CD4-positive, alpha-beta T cell treated with Interleukin-6 at 100 ng/mL for 8 hours (primary cell): ENCODE measurements at regions not wholly inside any gene's neighbourhood (a gene's known extent, or its start where the extent isn't known, plus 50 kb on each side); places are given as distances from the start of the nearest gene placed in this dataset.

Source experiments
- DNase-seq: peaks from one replicate; pipeline ENCODE4 v3.0.0-alpha.2; 2020; ENCODE audit warnings: mixed read lengths, low spot score

DNA sequence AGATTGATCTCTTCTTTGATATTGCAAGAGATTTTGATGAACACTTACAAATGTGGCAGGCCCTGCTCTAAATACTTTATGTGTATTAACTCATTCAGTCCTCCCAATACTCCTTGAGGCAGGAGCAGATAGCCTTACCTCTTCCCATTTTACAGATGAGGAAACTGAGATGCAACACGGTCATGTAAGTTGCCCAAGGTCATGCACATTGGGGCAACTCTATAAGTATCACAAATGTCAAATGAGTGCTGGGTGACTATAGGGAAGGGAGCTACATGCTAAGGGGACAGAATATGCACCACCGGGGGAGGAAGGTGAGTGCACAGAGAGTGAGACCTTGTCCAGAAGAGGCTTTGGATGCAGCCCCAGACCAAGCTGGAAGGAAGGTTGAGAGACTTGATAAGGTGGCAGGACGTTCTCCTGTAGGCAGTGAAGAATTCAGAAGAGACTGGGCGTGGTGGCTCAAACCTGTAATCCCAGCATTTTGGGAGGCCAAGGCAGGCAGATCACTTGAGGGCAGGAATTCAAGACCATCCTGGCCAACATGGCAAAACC, 132.3 kb upstream of the PWP1 start:
- DNase-seq: no peak

DNA sequence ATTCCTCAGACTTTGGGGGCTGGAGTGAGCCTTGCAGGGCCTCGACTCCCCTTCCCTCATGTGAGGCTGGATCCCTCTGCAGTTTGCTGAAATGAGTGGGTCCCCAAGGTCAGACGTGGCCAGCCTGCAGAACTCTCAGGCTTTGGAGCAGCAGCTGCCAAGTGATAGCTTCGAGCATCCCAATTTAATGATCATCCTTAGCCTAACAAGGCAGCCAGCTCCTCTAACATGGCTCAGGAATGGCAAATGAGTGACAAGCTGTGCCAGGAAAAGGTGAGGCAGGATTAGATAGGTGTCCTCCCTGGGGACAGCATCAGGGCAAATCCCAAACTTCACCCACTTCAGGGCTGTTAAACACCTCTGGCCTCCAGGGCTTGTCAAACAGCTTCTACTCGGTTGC, 130.7 kb upstream of the PWP1 start:
- DNase-seq: no peak

DNA sequence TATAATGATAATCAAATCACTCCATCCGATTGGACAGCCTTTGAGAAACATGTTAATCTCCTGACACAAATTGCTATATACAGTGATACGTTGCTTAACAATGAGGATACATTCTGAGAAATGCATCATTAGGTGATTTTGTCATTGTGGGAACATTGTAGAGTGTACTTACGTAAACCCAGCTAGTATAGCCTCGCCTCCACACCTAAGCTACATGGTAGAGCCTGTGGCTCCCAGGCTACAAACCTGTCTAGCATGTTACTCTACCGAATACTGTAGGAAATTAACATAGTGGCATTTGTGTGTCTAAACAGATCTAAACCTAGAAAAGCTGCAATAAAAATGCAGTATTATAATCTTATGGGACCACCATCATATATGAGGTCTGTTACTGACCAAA, 128.6 kb upstream of the PWP1 start:
- DNase-seq: no peak

DNA sequence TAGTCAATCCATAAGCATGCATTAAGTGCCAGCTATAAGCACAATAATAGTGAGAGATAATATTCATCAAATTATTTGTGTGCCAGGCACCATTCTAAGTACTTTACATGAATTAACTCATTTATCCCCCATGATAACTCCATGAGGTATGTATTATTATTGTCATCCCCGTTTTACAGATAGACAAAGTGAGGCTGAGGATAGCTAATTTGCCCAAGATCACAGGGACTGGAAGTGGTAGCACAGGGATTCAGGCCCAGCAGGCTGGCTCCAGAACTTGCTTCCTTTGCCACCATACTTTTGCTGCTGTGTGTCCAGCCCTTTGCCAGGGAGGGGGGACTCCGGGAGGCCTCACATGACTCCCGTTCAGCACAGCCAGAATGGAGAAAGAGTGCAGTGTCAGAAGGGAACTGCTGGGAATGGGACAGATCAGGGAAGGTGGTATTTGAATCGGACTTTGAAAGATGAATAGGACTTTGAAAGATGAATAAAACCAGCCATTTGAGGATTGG, 128.0 kb upstream of the PWP1 start:
- DNase-seq: no peak

DNA sequence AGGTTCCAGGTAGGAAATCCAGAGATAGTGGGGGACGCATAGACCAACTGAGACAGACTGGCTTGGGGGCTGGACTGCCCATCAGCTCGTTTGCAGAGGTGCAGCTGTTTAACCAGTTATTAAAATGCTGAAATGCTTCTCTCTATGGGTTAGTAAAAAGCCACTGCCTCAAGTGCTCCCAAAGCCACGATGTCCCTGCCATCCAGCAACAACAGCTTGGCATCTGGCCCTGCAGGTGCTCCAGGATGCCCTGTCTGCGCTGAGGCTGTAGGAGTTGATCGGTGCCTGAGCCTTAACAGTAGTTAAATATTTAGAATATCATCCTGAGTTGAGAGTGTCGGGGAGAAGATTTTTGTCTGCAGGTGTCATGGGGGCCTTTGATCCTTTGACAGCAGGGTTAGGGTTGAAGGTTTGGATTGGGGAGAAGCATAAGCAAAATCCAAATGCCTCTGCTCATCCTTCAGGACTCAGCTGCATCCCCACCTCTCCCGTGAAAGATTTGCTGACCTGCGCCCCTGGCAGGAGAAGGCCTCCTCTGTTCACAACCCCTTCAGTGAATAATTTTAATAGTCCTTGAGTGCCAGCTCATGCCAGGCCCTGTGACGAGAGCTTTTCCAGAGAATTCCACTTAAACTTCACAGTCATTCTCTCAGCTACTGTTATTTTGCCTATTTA, 127.3 kb upstream of the PWP1 start:
- no peak for DNase-seq

DNA sequence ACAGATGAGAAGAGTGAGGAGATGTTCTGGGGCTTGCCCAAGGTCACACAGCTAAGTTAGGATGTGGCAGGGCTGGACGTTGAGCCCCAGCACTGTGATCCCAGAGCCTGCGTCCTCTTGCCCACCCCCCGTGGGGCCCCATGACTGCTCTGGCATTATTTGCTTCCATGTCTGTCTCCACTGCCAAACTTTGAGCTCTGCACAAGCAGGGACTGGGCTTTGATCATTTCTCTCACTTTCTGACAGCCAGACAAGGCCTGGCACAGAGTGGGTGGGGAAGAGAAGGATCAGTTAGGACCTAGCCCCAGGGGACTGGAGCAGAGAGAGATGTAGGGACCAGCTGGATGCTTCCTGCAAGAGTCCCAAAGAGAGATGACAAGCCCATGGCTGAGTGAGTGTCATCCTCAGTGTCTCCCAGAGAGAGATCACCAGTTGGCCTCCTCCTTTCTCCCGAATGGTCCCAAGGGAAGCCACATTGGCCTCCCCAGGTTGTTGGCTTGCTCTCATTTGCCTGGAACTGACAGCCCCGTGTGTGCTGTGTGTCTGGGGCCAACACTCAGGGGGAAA, 126.7 kb upstream of the PWP1 start:
- DNase-seq: no peak

DNA sequence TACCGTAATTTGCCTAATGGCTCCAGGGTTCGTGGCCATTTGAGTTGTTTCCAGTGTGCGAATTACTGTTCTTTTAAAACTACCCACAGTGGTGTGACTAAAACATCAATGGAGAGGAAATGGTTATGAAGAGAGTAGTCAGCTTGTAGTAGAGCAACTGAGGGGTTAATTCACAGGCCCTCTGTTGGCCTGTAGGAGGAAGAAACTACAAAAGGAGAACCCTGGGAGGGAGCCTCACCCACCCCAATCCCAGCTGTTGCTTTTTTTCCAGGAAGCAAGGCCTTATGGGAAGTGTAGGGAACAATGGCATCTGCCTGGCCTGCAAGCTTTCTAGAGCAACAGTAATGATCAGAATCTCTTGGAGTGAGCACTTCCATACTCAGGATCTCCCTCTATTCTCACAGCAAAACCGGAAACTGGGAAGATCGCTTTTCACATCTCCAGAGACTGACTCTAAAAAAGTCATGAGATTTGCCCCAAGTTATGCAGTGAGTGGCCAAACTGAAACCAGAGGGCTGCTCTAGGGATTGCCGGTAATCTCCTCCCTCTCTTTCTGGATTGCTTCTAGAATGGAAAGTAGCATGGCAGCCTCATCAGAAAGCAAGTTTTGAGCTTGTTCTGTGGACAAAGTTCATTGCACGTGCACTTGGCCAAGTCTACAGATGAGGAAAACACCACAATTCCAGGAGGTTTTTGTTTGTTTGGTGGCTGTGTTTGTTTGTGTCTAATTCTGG, 125.3 kb upstream of the PWP1 start:
- DNase-seq: no peak

DNA sequence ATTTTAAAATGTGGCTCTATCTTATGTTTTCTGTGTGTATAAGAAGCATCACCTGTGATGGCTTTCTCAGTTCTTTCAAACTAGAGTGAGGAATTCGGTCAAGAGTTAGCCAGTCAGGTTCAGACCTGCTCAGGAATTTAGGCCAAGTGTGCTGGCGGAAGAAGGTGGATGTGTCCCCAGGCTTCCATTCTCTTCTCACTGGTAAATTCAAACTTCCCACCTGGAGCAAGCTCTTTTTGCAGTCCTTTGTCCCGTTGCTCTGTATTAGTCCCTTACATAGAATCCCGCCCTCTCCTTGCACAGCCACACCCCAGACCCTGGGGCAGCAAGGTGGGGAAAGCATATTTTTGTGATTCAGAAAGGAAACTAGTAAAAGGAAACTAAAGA, 124.7 kb upstream of the PWP1 start:
- DNase-seq: no peak

DNA sequence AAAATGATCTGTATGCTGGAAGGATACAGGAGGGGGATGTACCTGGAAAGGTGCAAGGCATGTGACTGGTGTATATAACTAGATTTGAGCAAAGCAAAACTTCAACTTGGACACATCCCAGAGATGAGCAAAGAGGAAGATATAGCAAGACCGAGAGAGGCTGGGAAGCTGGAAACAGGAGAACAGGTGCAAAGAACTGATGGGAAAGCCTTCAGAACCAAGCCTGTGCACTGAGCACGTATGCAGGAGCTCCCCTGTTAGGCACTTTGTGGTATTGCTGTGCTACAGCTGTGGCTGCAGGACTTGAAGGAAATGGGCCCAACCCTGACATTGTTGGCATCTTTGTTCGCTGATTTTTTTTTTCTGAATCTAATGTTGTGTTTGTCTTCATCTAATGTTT, 120.7 kb upstream of the PWP1 start:
- DNase-seq: no peak

DNA sequence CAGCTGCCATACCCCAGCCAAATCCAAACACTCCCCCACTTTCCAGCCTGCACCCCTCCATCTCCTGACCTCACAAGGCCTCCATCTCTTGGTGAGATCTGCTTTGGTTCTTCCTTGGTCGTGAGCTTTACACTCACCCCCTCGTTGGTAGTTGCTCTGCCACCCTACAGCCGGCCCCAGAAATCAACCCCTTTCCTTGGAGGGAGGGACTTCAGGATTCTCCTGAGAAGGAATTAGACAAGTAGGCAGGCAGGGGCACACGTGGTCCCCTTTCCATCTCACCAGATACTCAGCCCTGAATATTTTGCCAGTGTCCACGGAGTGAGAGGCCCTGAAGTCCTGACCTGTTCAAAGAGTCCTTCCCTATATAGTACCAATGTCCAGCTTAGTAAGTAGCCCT, 120.0 kb upstream of the PWP1 start:
- no peak for DNase-seq

DNA sequence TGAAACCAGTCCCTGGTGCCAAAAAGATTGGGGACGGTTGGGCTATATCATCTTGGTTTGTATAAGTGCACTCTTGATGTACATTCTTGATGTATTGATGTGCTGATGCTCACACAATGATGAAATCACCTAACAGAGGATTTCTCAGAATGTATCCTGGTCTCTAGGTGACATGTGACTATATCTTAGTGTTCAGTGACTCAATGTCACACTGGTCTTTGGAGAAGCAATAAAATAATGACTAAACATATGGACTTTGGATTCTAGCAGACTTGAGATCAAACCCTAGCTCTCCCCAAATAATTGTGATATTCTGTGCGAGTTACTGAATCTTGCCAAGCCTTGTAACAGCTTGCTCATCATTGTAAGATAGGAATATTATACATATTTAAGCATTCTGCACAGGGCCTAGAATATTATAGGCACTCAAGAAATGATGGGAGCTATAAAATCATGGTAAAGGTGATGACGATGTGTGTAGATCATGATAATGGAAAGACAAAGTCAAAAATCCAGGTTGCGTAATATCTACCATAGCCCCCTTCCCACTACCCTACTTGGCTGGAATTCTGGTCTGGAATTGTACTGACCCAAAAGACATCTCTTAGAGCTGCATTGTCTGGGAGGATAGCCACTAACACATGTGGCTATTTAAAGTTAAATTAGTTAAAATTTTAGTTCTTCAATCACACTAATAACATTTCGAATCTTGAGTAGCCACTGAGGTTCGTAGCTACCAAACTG, 117.6 kb upstream of the PWP1 start:
- DNase-seq: no peak

DNA sequence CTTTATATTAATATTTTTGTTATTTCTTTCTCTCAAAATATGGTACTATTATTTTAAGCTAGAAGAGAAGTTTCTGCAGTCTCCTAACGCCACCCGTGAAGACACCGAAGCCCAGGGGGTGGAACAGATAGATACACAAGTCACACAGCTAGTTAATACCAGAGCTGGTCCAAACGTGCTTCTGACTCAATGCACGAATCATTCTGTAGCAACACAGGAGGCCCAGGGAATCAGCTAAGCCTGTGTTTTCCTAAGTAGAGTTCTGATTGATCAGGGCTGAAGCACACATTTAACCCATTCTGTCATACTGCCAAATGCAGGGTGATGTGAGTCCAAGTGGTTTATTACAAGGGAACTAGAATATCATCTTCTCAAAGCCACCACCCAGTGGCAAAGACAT, 116.9 kb upstream of the PWP1 start:
- DNase-seq: no peak

DNA sequence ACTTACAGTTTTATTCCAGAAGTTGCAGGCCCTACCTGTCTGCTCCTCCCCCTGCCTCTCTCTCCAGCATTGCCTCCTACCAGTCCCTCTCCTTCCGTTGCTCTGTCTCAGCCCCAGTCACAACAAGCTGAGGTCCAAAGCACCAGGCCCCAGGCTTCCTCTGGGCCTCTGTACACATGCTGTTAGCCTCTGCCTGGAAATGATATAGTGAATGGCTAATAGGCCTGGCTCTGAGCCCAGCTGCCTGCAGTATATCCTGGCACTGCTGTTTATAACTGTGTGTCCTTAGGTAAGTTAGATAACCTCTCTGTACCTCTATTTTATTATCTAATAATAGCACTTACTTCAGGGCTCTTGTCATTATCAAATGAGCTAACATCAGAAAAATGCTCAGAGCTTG, 114.9 kb upstream of the PWP1 start:
- DNase-seq: no peak

DNA sequence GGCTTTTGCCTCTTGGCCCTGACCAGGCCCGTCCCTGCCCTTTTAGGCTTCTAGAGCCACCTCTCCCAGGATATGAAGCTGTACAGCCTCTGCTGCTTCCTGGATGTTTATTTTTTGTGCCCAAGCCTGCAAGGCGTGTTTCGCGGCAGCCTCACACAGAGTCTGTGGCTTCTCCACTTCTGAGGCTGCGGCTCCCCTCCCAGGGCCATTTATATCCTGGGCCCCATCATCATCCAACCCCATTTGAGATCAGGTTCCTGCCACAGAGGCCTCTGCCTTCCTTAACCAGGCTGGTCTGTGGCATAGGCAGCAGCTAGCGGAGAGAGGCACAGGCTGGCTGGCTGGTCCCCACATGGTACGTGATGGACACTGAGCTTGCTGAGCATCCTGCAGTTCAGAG, 114.1 kb upstream of the PWP1 start:
- DNase-seq: no peak

DNA sequence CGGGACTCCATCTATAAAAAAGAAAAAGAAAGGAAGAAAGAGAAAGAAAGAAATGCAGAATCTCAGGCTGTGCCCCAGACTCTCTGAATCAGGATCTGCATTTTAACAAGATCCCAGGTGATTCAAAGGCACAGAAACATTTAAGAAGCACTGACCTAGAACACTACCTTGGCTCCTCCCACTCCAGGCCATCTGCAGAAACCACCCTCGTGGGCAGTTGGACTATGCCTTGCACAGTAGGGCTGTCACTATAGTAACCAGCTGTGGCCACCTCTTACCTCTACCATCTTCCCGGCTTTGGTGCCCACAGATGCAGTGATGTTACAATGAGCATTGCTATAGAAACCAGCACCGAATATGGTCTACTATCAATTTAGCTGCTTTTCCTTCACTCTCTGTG, 110.9 kb upstream of the PWP1 start:
- no peak for DNase-seq

DNA sequence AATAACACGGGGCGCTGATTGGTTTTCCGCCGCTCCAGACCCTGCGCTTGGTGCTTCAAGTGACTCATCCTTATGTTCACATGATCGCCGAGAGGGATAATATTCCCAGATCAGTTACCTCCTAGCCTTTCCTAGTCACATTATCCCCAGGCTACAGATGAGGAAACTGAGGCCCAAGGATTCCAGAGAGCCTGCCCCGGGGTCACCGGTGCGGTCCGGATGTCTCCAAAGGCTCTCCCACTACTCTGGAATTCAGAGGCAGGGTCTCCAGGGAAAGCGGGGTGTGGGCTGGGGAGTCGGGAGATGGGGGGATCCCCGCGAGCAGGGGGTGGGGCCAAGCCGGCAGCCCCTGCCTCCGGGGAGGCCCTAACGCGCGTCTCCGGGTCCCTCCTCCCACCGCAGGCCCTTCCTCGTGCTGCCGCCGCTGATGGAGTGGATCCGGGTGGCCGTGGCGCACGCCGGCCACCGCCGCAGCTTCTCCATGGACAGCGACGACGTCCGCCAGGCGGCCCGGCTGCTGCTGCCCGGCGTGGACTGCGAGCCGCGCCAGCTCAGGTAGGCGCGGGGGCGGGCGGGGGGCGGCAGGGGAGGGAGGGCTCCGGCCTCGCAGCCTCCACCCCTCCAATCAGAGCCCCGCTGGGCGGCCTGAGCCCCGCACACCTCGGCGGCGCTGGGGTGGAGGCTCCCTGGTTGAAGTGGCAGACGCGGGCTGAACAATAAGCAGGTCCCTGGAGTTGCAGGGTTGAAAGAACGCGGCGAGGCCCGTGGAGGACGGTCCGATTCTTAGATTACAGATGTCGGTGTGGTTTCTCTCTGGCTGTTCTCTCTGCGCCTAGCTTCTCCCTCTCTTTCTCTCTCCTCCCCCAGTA, 104.6 kb upstream of the PWP1 start:
- DNase-seq: no peak

DNA sequence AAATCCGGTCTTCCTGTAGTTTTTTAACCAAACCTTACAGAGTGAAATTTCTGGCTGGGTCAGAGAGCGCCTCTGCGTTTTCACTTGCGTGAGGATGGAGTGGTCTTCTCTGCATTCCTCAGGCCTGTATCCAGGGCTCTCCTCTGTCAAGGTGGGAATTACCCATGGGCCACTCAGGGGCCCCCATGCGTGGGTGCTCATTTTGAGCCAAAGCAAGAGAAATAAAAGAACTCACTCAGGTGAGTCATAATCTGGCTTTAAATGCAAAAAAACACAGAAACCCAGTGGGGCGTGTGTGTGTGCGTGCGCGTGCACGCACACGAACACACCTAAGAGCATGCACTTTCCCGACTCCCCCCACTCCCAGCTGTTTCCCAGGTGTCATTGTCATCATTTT, 104.0 kb upstream of the PWP1 start:
- no peak for DNase-seq

DNA sequence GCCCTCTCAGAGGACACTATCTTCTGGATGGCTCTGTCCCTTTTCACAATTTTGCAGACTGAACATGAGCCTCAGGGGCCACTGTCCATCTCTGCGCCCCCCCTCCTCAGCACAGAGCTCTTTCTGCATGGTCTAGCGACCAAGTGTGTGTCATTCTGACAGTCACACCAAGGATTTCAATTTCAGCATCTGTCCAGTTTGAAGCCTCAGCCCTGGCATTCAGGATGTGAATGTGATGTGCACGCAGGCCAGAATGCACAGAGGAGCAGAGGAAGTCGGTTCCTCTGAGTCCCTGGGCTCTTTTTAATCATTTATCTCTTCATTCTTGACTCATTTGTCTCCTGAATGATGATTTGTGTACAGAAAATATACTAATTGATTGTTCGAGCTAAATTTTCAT, 102.0 kb upstream of the PWP1 start:
- no peak for DNase-seq

DNA sequence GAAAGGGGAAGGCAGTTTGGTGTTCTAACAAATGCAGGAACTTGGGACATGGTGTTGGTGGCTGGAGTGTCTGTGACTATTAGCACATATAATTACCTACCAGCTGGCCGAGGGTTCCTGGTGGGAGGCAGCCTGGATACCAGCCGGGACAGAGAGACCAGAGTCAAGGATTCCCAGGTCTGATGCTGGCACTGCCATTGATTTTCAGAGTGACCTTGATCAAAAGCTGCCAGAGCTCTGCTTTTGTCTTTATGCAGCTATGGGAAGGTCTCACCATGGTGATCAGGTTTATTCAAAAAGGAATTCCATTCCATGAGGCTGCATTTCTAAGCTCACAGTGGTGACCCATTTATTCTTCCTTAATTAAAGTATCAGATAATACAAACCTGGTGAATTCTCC, 101.0 kb upstream of the PWP1 start:
- DNase-seq: no peak

DNA sequence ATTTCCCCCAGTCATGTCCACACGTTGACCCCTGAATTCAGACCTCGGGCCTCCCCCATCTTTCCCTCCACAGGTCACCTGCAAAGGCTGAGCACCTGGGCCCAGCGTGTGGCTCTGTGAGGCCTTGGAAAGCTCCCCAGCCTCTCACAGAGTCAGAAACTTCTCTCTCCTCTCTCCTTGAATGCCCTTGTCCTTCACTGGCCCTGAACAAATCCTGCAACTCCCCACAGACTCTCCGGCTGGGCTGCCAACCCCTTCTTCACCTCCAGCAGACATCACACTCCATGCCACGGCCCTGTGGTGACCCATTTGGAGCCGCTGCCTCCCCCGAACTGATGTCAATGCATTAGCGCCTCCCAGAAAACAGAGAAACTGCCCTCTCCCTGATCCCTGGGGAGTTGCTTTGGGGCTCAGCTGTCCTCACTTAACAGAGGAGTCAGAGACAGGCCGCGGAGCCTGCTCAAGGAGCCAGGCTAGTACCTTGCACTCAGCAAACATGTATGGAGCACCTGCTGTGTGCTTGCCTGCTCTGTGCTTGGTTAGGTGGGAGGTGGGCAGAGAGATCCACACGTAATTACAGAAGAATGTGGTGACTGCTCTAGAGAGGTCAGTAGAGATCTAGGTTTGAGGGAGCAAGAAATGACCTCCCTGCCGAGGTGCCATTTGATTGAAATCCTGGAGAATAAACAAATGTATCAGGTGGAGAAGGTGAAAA, 99.2 kb upstream of the PWP1 start:
- no peak for DNase-seq

DNA sequence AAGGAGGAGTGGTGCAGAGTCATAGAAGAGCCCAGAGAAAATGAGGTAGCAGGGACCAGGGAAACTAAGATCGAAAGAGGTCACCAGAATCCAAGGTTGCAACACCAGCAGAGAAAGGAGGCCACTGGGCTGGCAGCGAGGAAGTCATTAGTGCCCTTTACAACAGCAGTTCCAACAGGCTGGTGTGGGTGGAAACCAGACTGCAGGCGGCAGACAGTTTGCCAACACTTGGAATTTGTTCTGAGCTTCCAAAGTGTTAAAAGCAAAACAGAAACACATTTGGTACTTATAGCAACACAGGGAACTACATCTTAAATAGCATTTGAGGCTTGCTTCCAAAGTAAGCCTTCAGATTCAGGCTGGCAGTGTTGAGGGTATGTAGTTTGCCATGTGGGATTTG, 95.2 kb upstream of the PWP1 start:
- no peak for DNase-seq
